H9 (cell line): ENCODE measurements at regions not wholly inside any gene's neighbourhood (a gene's known extent, or its start where the extent isn't known, plus 50 kb on each side); places are given as distances from the start of the nearest gene placed in this dataset.
"Not testable (repeated sequence)": the region's sequence is repeated elsewhere in the genome, so short reads cannot be mapped to it uniquely, and the experiment has no call there.

Experiments
- DNase-seq: peaks from one replicate; pipeline ENCODE4 v3.0.0-alpha.2; 2017
- H2AFZ ChIP-seq: one replicate; pipeline ENCODE4 v1.6.1; 2013; ENCODE audit warnings: mild to moderate bottlenecking, low read length, control low read depth, moderate library complexity
- H2AK5ac ChIP-seq: 2 replicates; pipeline ENCODE4 v1.6.1; 2013; ENCODE audit warnings: low read length, control low read depth, mixed read lengths; ENCODE audit not compliant: insufficient read length
- H2BK120ac ChIP-seq: one replicate; pipeline ENCODE4 v1.6.1; 2013; ENCODE audit warnings: low read depth, mild to moderate bottlenecking, low read length, control low read depth, inconsistent platforms; ENCODE audit not compliant: poor library complexity, severe bottlenecking
- H2BK12ac ChIP-seq: 2 replicates; pipeline ENCODE4 v1.6.1; 2013; ENCODE audit warnings: low read length, control low read depth, mixed read lengths, low read depth; ENCODE audit not compliant: insufficient read length
- H2BK15ac ChIP-seq: 2 replicates; pipeline ENCODE4 v1.6.1; 2013; ENCODE audit warnings: low read depth, low read length, control low read depth
- H2BK20ac ChIP-seq: one replicate; pipeline ENCODE4 v1.6.1; 2013; ENCODE audit warnings: low read depth, mild to moderate bottlenecking, low read length, control low read depth, inconsistent platforms; ENCODE audit not compliant: poor library complexity, severe bottlenecking
- H2BK5ac ChIP-seq: 2 replicates; pipeline ENCODE4 v1.6.1; 2013; ENCODE audit warnings: low read length, control low read depth, mixed read lengths; ENCODE audit not compliant: insufficient read length
- H3K14ac ChIP-seq: 2 replicates; pipeline ENCODE4 v1.6.1; 2013; ENCODE audit warnings: low read length, control low read depth; ENCODE audit not compliant: insufficient read depth
- H3K18ac ChIP-seq: 2 replicates; pipeline ENCODE4 v1.6.1; 2013; ENCODE audit warnings: low read depth, mild to moderate bottlenecking, mixed read lengths, low read length, control low read depth; ENCODE audit not compliant: insufficient read length
- H3K23ac ChIP-seq: 2 replicates; pipeline ENCODE4 v1.6.1; 2013; ENCODE audit warnings: low read length, control low read depth, mixed read lengths, low read depth; ENCODE audit not compliant: insufficient read length
- H3K23me2 ChIP-seq: 2 replicates; pipeline ENCODE4 v1.6.1; 2013; ENCODE audit warnings: low read depth, mild to moderate bottlenecking, mixed read lengths, low read length, control low read depth; ENCODE audit not compliant: insufficient read length, poor library complexity, severe bottlenecking
- H3K27ac ChIP-seq: 2 replicates; pipeline ENCODE4 v1.5.1; 2013; ENCODE audit warnings: low read length, control low read depth, mixed read lengths, low read depth; ENCODE audit not compliant: insufficient read length
- H3K27me3 ChIP-seq: 2 replicates; pipeline ENCODE4 v1.6.1; 2013; ENCODE audit warnings: low read length, control low read depth, inconsistent platforms; ENCODE audit not compliant: insufficient read depth
- H3K4ac ChIP-seq: 2 replicates; pipeline ENCODE4 v1.6.1; 2013; ENCODE audit warnings: low read depth, mild to moderate bottlenecking, control low read depth, inconsistent platforms, low read length, moderate library complexity
- H3K4me1 ChIP-seq: 2 replicates; pipeline ENCODE4 v1.6.1; 2013; ENCODE audit warnings: low read length, control low read depth, inconsistent platforms; ENCODE audit not compliant: insufficient read depth
- H3K4me2 ChIP-seq: 2 replicates; pipeline ENCODE4 v1.6.1; 2013; ENCODE audit warnings: low read length, control low read depth, mixed read lengths; ENCODE audit not compliant: insufficient read length, insufficient read depth
- H3K56ac ChIP-seq: 2 replicates; pipeline ENCODE4 v1.6.1; 2013; ENCODE audit warnings: low read depth, mild to moderate bottlenecking, mixed read lengths, low read length, control low read depth; ENCODE audit not compliant: insufficient read length
- H3K79me1 ChIP-seq: 2 replicates; pipeline ENCODE4 v1.6.1; 2013; ENCODE audit warnings: low read depth, mild to moderate bottlenecking, moderate library complexity, low read length, control low read depth, inconsistent platforms; ENCODE audit not compliant: insufficient read depth, poor library complexity, severe bottlenecking
- H3K79me2 ChIP-seq: 2 replicates; pipeline ENCODE4 v1.6.1; 2013; ENCODE audit warnings: low read length, control low read depth, inconsistent platforms; ENCODE audit not compliant: insufficient read depth
- H3K9ac ChIP-seq: 2 replicates; pipeline ENCODE4 v1.6.1; 2013; ENCODE audit warnings: low read length, control low read depth, mixed read lengths; ENCODE audit not compliant: insufficient read length; ENCODE audit errors: extremely low read depth
- H3K9me3 ChIP-seq: one replicate; pipeline ENCODE4 v1.6.1; 2013; ENCODE audit warnings: low read depth, low read length, inconsistent platforms; ENCODE audit not compliant: control insufficient read depth
- H3T11ph ChIP-seq: one replicate; pipeline ENCODE4 v1.6.1; 2013; ENCODE audit warnings: mild to moderate bottlenecking, low read length, control low read depth, inconsistent platforms
- H4K20me1 ChIP-seq: one replicate; pipeline ENCODE4 v1.6.1; 2013; ENCODE audit not compliant: control insufficient read depth, insufficient read length, insufficient read depth
- H4K5ac ChIP-seq: 2 replicates; pipeline ENCODE4 v1.6.1; 2013; ENCODE audit warnings: low read depth, mild to moderate bottlenecking, mixed read lengths, low read length, control low read depth; ENCODE audit not compliant: insufficient read length
- H4K8ac ChIP-seq: replicated peaks from 2 replicates; pipeline ENCODE4 v1.6.1; 2013; ENCODE audit warnings: low read length, control low read depth, mixed read lengths, low read depth; ENCODE audit not compliant: insufficient read length
- H4K91ac ChIP-seq: 2 replicates; pipeline ENCODE4 v1.6.1; 2013; ENCODE audit warnings: low read depth, mild to moderate bottlenecking, moderate library complexity, mixed read lengths, low read length, control low read depth; ENCODE audit not compliant: insufficient read length
- H3K27ac Mint-ChIP-seq, 3 experiments: 2 replicates in 2 of 3; 3 replicates in 1 of 3; pipeline ENCODE4 v1.8.0; 2020 to 2021; ENCODE audit warnings: mixed read lengths in 3 of 3, mild to moderate bottlenecking in 1 of 3, moderate library complexity in 1 of 3
- H3K27me3 Mint-ChIP-seq: 2 replicates; pipeline ENCODE4 v1.8.0; 2021; ENCODE audit warnings: low read depth, mild to moderate bottlenecking, moderate library complexity, mixed read lengths
- H3K36me3 Mint-ChIP-seq, 3 experiments: 2 replicates in 2 of 3; 3 replicates in 1 of 3; pipeline ENCODE4 v1.8.0; 2020 to 2021; ENCODE audit warnings: low read depth in 3 of 3, mixed read lengths in 3 of 3; ENCODE audit not compliant: insufficient read depth in 1 of 3
- H3K4me1 Mint-ChIP-seq, 2 experiments: 2 replicates each; pipeline ENCODE4 v1.8.0; 2020; ENCODE audit warnings: mixed read lengths in 2 of 2
- H3K4me3 Mint-ChIP-seq, 2 experiments: 2 replicates in 1 of 2; 3 replicates in 1 of 2; pipeline ENCODE4 v1.8.0; 2020 to 2021; ENCODE audit warnings: mild to moderate bottlenecking in 2 of 2, mixed read lengths in 2 of 2, moderate library complexity in 1 of 2
- H3K9me3 Mint-ChIP-seq, 2 experiments: 2 replicates in 1 of 2; 3 replicates in 1 of 2; pipeline ENCODE4 v1.8.0; 2020; ENCODE audit warnings: mild to moderate bottlenecking in 2 of 2, mixed read lengths in 2 of 2, moderate library complexity in 1 of 2
- WGBS: extraction: QIAGEN DNeasy Blood & Tissue Kit; methylation state at CpG from one replicate; pipeline ENCODE4 v1.1.7; 2013; ENCODE audit warnings: missing lambda C conversion rate, low lambda C conversion rate, mixed read lengths; ENCODE audit not compliant: insufficient read length; ENCODE audit errors: extremely low coverage; 5-methylcytosine and 5-hydroxymethylcytosine counted together
- TF ChIP-seq, protein P1 (sequence below): fragments of 200-600 bp; sonication (generic); conservative IDR thresholded peaks from 3 replicates; pipeline ENCODE4 v1.8.0; 2021; ENCODE audit warnings: antibody characterized with exemption, mild to moderate bottlenecking

- H3K9me3 ChIP-seq: no peaks in the 10 kb centered on the region
- Mint-ChIP-seq H3K4me1 (peaks cover 13 to 35% of the 10 kb centered on the region in 2 experiments; a peak in 3 of 4 replicates), H3K9me3 (no peaks in the 10 kb centered on the region), H3K27ac (no peak overlapping the region; a peak in 1 of 7 replicates), H3K27me3 (no peaks in the 10 kb centered on the region), H3K36me3 (no peaks in the 10 kb centered on the region), H3K4me3 (no peak overlapping the region)
- H3K56ac ChIP-seq: no peak overlapping the region
- no peak overlapping the region for H3K9ac ChIP-seq
- no peak overlapping the region for H2BK20ac ChIP-seq
- no peak overlapping the region for H3K4me2 ChIP-seq
- no peak overlapping the region for H3K27ac ChIP-seq
- no peaks in the 10 kb centered on the region for H4K20me1 ChIP-seq
- no peak overlapping the region for H4K91ac ChIP-seq
- TF ChIP-seq, protein P1, sequence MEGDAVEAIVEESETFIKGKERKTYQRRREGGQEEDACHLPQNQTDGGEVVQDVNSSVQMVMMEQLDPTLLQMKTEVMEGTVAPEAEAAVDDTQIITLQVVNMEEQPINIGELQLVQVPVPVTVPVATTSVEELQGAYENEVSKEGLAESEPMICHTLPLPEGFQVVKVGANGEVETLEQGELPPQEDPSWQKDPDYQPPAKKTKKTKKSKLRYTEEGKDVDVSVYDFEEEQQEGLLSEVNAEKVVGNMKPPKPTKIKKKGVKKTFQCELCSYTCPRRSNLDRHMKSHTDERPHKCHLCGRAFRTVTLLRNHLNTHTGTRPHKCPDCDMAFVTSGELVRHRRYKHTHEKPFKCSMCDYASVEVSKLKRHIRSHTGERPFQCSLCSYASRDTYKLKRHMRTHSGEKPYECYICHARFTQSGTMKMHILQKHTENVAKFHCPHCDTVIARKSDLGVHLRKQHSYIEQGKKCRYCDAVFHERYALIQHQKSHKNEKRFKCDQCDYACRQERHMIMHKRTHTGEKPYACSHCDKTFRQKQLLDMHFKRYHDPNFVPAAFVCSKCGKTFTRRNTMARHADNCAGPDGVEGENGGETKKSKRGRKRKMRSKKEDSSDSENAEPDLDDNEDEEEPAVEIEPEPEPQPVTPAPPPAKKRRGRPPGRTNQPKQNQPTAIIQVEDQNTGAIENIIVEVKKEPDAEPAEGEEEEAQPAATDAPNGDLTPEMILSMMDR: no peak
- H3K27me3 ChIP-seq: no peaks in the 10 kb centered on the region
- H3T11ph ChIP-seq: no peak overlapping the region
- H3K18ac ChIP-seq: peak overlapping the region; percentile 48
- H3K4me1 ChIP-seq: no peaks in the 10 kb centered on the region
- WGBS: no CpG with 5 or more reads among the region's 18 CpGs
- H3K14ac ChIP-seq: no peak overlapping the region
- H3K79me2 ChIP-seq: no peaks in the 10 kb centered on the region
- no peak overlapping the region for H2BK12ac ChIP-seq
- no peaks in the 10 kb centered on the region for H3K23me2 ChIP-seq
- no peak overlapping the region for H4K5ac ChIP-seq
- H4K8ac ChIP-seq: no peak overlapping the region
- no peak overlapping the region for H2AFZ ChIP-seq
- no peak for DNase-seq
- H2BK120ac ChIP-seq: no peak overlapping the region
- H2BK5ac ChIP-seq: no peak overlapping the region
- no peak overlapping the region for H3K4ac ChIP-seq
- no peak overlapping the region for H2BK15ac ChIP-seq
- no peaks in the 10 kb centered on the region for H3K79me1 ChIP-seq
- H2AK5ac ChIP-seq: no peak overlapping the region
- H3K23ac ChIP-seq: no peak overlapping the region
Observed at GRCh38 chr20:47905628-47906347, 120.5 kb upstream of the SULF2 start.

- H3K4me3 Mint-ChIP-seq, H4K20me1 ChIP-seq, H3K4me1 ChIP-seq, H2BK5ac ChIP-seq, H2AK5ac ChIP-seq, H3K23ac ChIP-seq, H3K18ac ChIP-seq, DNase-seq, H4K8ac ChIP-seq, H3K79me1 ChIP-seq, H3K4ac ChIP-seq, H3K27ac ChIP-seq, H3K36me3 Mint-ChIP-seq, H4K5ac ChIP-seq, H3T11ph ChIP-seq, H3K79me2 ChIP-seq, H3K9ac ChIP-seq, H3K14ac ChIP-seq, H3K4me2 ChIP-seq, H3K27ac Mint-ChIP-seq, H3K27me3 ChIP-seq, H3K27me3 Mint-ChIP-seq, H3K23me2 ChIP-seq, H3K9me3 Mint-ChIP-seq, H2BK20ac ChIP-seq, H2BK120ac ChIP-seq, H3K56ac ChIP-seq, H3K9me3 ChIP-seq, H2BK15ac ChIP-seq, H4K91ac ChIP-seq, H2BK12ac ChIP-seq, H2AFZ ChIP-seq: not testable (repeated sequence)
- no CpG with 5 or more reads among the region's 3 CpGs for WGBS
- peaks cover 10 to 26% of the 10 kb centered on the region in 2 experiments; a peak in 3 of 4 replicates for H3K4me1 Mint-ChIP-seq
Observed at GRCh38 chr20:47903009-47903408, 117.7 kb upstream of the SULF2 start.
